HepG2 (cell line): ENCODE measurements at regions not wholly inside any gene's neighbourhood (a gene's known extent, or its start where the extent isn't known, plus 50 kb on each side); places are given as distances from the start of the nearest gene placed in this dataset.

ENCODE experiments used
- ATF2 ChIP-seq: sonication (generic); formaldehyde crosslinking; IDR thresholded peaks from 2 replicates; pipeline ENCODE4 v1.4.0; 2020; ENCODE audit warnings: missing genetic modification reagents
- EZH2 ChIP-seq: conservative IDR thresholded peaks from 2 replicates; pipeline ENCODE4 v1.6.1; 2012; ENCODE audit warnings: mild to moderate bottlenecking, low read depth, low read length, moderate library complexity
- GATAD2A ChIP-seq: IDR thresholded peaks from 2 replicates; pipeline ENCODE4 v1.6.1; 2016
- KDM1A ChIP-seq: IDR thresholded peaks from 2 replicates; pipeline ENCODE4 v1.6.1; 2016; ENCODE audit warnings: missing compliant biosample characterization
- MAFK ChIP-seq, 2 experiments: IDR thresholded peaks in 1 of 2; conservative IDR thresholded peaks in 1 of 2; 2 replicates each; pipeline ENCODE4 v1.6.1; 2011; ENCODE audit warnings: improper control_type of control experiment in 2 of 2, low read length in 2 of 2
- NCOR1 ChIP-seq: fragments of 200-600 bp; sonication (generic); IDR thresholded peaks from 2 replicates; pipeline ENCODE4 v1.7.0; 2017; ENCODE audit warnings: antibody characterized with exemption, low read length, borderline replicate concordance
- POLR2AphosphoS5 ChIP-seq: IDR thresholded peaks from 2 replicates; pipeline ENCODE4 v1.6.1; 2012; ENCODE audit warnings: low read depth, low read length
- YY1 ChIP-seq: IDR thresholded peaks from 2 replicates; pipeline ENCODE4 v1.6.1; 2011; ENCODE audit warnings: low read length, low read depth, moderate library complexity, mild to moderate bottlenecking; ENCODE audit not compliant: insufficient read depth, insufficient replicate concordance
- ZNF225 ChIP-seq: sonication (generic); formaldehyde crosslinking; IDR thresholded peaks from 2 replicates; pipeline ENCODE4 v1.4.0; 2020; ENCODE audit warnings: mild to moderate bottlenecking, missing genetic modification reagents
- ZNF263 ChIP-seq: sonication (generic); formaldehyde crosslinking; IDR thresholded peaks from 2 replicates; pipeline ENCODE4 v1.4.0; 2020; ENCODE audit warnings: missing genetic modification reagents
- ZNF335 ChIP-seq: sonication (generic); formaldehyde crosslinking; IDR thresholded peaks from 2 replicates; pipeline ENCODE4 v1.4.0; 2020; ENCODE audit warnings: missing genetic modification reagents
- ZNF558 ChIP-seq: sonication (generic); formaldehyde crosslinking; IDR thresholded peaks from 2 replicates; pipeline ENCODE4 v1.9.0; 2022; ENCODE audit warnings: mild to moderate bottlenecking, missing genetic modification reagents, borderline replicate concordance
- TF ChIP-seq, protein P1 (sequence below): sonication (generic); formaldehyde crosslinking; IDR thresholded peaks from 2 replicates; pipeline ENCODE4 v1.5.0; 2020; ENCODE audit warnings: mild to moderate bottlenecking, missing genetic modification reagents, moderate library complexity

- TF ChIP-seq POLR2AphosphoS5 (no peak), ZNF558 (CRISPR knock-in tag) (no peak), GATAD2A (CRISPR knock-in tag) (no peak), ZNF225 (no peak), KDM1A (CRISPR knock-in tag) (no peak), MAFK (conservative IDR thresholded peaks at IDR 0.05 in 1 of 2, IDR thresholded peaks at IDR 0.05 in 1 of 2; ENCODE audit: low read length in 2 of 2) (no peak), YY1 (no peak), ZNF335 (no peak), ZNF263 (CRISPR knock-in tag) (no peak), ATF2 (CRISPR knock-in tag) (no peak), EZH2 (no peak), NCOR1 (no peak)
- TF ChIP-seq, protein P1, sequence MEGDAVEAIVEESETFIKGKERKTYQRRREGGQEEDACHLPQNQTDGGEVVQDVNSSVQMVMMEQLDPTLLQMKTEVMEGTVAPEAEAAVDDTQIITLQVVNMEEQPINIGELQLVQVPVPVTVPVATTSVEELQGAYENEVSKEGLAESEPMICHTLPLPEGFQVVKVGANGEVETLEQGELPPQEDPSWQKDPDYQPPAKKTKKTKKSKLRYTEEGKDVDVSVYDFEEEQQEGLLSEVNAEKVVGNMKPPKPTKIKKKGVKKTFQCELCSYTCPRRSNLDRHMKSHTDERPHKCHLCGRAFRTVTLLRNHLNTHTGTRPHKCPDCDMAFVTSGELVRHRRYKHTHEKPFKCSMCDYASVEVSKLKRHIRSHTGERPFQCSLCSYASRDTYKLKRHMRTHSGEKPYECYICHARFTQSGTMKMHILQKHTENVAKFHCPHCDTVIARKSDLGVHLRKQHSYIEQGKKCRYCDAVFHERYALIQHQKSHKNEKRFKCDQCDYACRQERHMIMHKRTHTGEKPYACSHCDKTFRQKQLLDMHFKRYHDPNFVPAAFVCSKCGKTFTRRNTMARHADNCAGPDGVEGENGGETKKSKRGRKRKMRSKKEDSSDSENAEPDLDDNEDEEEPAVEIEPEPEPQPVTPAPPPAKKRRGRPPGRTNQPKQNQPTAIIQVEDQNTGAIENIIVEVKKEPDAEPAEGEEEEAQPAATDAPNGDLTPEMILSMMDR (CRISPR knock-in tag), result no peak
Measured at GRCh38 chr2:163347982-163348856, 387.6 kb downstream of the FIGN start.
